GM23338 (cell line): ENCODE measurements at regions not wholly inside any gene's neighbourhood (a gene's known extent, or its start where the extent isn't known, plus 50 kb on each side); places are given as distances from the start of the nearest gene placed in this dataset.

Experiments
- ATAC-seq: fragments of 200-7000 bp; cut with Tn5 transposase; 3 replicates; pipeline ENCODE4 v1.9.1; 2020
- DNase-seq: peaks from one replicate; pipeline ENCODE4 v3.0.0-alpha.2; 2015; ENCODE audit warnings: low spot score
- H2AFZ ChIP-seq: fragments of 200-600 bp; sonication (generic); 2 replicates; pipeline ENCODE4 v1.8.0; 2016; ENCODE audit warnings: antibody characterized with exemption, mild to moderate bottlenecking, moderate library complexity
- H3F3A ChIP-seq: fragments of 200-600 bp; sonication (generic); replicated peaks from 2 replicates; pipeline ENCODE4 v1.8.0; 2017; ENCODE audit warnings: antibody characterized with exemption, mixed run types, low read depth
- H3K27ac ChIP-seq: fragments of 200-600 bp; sonication (generic); 2 replicates; pipeline ENCODE4 v1.6.1; 2016; ENCODE audit warnings: low read depth
- H3K27me3 ChIP-seq: fragments of 200-600 bp; sonication (generic); 2 replicates; pipeline ENCODE4 v1.8.0; 2016; ENCODE audit warnings: mild to moderate bottlenecking, mixed run types, moderate library complexity; ENCODE audit not compliant: insufficient read depth
- H3K36me3 ChIP-seq: fragments of 200-600 bp; sonication (generic); 2 replicates; pipeline ENCODE4 v1.8.0; 2016; ENCODE audit warnings: mild to moderate bottlenecking; ENCODE audit not compliant: insufficient read depth
- H3K4me1 ChIP-seq: fragments of 200-600 bp; sonication (generic); 2 replicates; pipeline ENCODE4 v1.8.0; 2016; ENCODE audit warnings: mild to moderate bottlenecking, moderate library complexity; ENCODE audit not compliant: insufficient read depth
- H3K4me2 ChIP-seq: fragments of 200-600 bp; sonication (generic); 2 replicates; pipeline ENCODE4 v1.7.1; 2017; ENCODE audit warnings: mixed run types
- H3K4me3 ChIP-seq: fragments of 200-600 bp; sonication (generic); 2 replicates; pipeline ENCODE4 v1.6.1; 2016; ENCODE audit warnings: mixed run types
- H3K79me2 ChIP-seq: fragments of 200-600 bp; sonication (generic); replicated peaks from 2 replicates; pipeline ENCODE4 v1.8.0; 2017; ENCODE audit warnings: mild to moderate bottlenecking; ENCODE audit not compliant: insufficient read depth
- H3K9me2 ChIP-seq: fragments of 200-600 bp; sonication (generic); 2 replicates; pipeline ENCODE4 v1.8.0; 2017; ENCODE audit not compliant: insufficient read depth
- H4K20me1 ChIP-seq: fragments of 200-600 bp; sonication (generic); replicated peaks from 2 replicates; pipeline ENCODE4 v1.8.0; 2017; ENCODE audit warnings: mild to moderate bottlenecking; ENCODE audit not compliant: insufficient read depth
- H3K27ac Mint-ChIP-seq: 2 replicates; pipeline ENCODE4 v1.8.0; 2020; ENCODE audit warnings: inconsistent platforms, mild to moderate bottlenecking, moderate library complexity, mixed read lengths
- H3K27me3 Mint-ChIP-seq: 3 replicates; pipeline ENCODE4 v1.8.0; 2022; ENCODE audit warnings: low read depth, mild to moderate bottlenecking, moderate library complexity, mixed read lengths, inconsistent platforms; ENCODE audit not compliant: insufficient read depth, poor library complexity
- H3K36me3 Mint-ChIP-seq: 3 replicates; pipeline ENCODE4 v1.8.0; 2021; ENCODE audit warnings: low read depth, mild to moderate bottlenecking, inconsistent platforms, moderate library complexity, mixed read lengths
- H3K4me1 Mint-ChIP-seq: 3 replicates; pipeline ENCODE4 v1.8.0; 2020; ENCODE audit warnings: mild to moderate bottlenecking, inconsistent platforms, mixed read lengths
- H3K4me3 Mint-ChIP-seq: 3 replicates; pipeline ENCODE4 v1.8.0; 2021; ENCODE audit warnings: moderate library complexity, mild to moderate bottlenecking, inconsistent platforms, mixed read lengths
- H3K9me3 Mint-ChIP-seq: 3 replicates; pipeline ENCODE4 v1.8.0; 2020; ENCODE audit warnings: moderate library complexity, mild to moderate bottlenecking, inconsistent platforms, mixed read lengths
- CREB1 ChIP-seq: fragments of 250-450 bp; sonication (Bioruptor Pico); IDR thresholded peaks from 2 replicates; pipeline ENCODE4 v1.5.0; 2020; ENCODE audit warnings: low read depth, mild to moderate bottlenecking, moderate library complexity
- CTCF ChIP-seq, 2 experiments: fragments of 200-600 bp in 1 of 2; sonication (generic) in 1 of 2; conservative IDR thresholded peaks; 2 replicates each; pipeline versions ENCODE4 v1.5.1 to v1.6.1; 2016 to 2017; ENCODE audit warnings: antibody characterized with exemption in 2 of 2, low read depth in 2 of 2, mild to moderate bottlenecking in 2 of 2, moderate library complexity in 1 of 2
- ETS1 ChIP-seq: IDR thresholded peaks from 2 replicates; pipeline ENCODE4 v1.6.1; 2016; ENCODE audit warnings: antibody characterized with exemption
- EZH2 ChIP-seq: fragments of 200-600 bp; sonication (generic); IDR thresholded peaks from one replicate; pipeline ENCODE4 v1.8.0; 2017; ENCODE audit warnings: antibody characterized with exemption, mild to moderate bottlenecking, low read depth; ENCODE audit not compliant: unreplicated experiment
- EZH2phosphoT487 ChIP-seq: fragments of 200-600 bp; sonication (generic); IDR thresholded peaks from one replicate; pipeline ENCODE4 v1.8.1; 2018; ENCODE audit warnings: antibody characterized with exemption; ENCODE audit not compliant: unreplicated experiment
- JUNB ChIP-seq: IDR thresholded peaks from one replicate; pipeline ENCODE4 v1.6.1; 2016; ENCODE audit warnings: antibody characterized with exemption; ENCODE audit not compliant: unreplicated experiment
- NANOG ChIP-seq: IDR thresholded peaks from 2 replicates; pipeline ENCODE4 v1.6.1; 2016; ENCODE audit warnings: antibody characterized with exemption, borderline replicate concordance
- POLR2AphosphoS5 ChIP-seq: IDR thresholded peaks from 2 replicates; pipeline ENCODE4 v1.6.1; 2016; ENCODE audit warnings: antibody characterized with exemption, low read depth
- REST ChIP-seq: IDR thresholded peaks from one replicate; pipeline ENCODE4 v1.6.1; 2018; ENCODE audit warnings: antibody characterized with exemption; ENCODE audit not compliant: unreplicated experiment
- STAT1 ChIP-seq: IDR thresholded peaks from one replicate; pipeline ENCODE4 v1.6.1; 2016; ENCODE audit warnings: antibody characterized with exemption; ENCODE audit not compliant: unreplicated experiment
- ZNF114 ChIP-seq: fragments of 250-450 bp; sonication (Bioruptor Pico); IDR thresholded peaks from 2 replicates; pipeline ENCODE4 v1.5.0; 2020; ENCODE audit warnings: mild to moderate bottlenecking, moderate library complexity
- ZNF331 ChIP-seq: fragments of 250-450 bp; sonication (Bioruptor Pico); IDR thresholded peaks from 2 replicates; pipeline ENCODE4 v1.5.0; 2020; ENCODE audit warnings: low read depth, mild to moderate bottlenecking, moderate library complexity
- ZNF462 ChIP-seq: fragments of 250-450 bp; sonication (Bioruptor Pico); IDR thresholded peaks from 2 replicates; pipeline ENCODE4 v1.5.0; 2020; ENCODE audit warnings: mild to moderate bottlenecking, moderate library complexity

GRCh38 chr2:129667577-129667976 lies 311.9 kb upstream of the RAB6C start:
- Histone ChIP-seq H3K4me1 (no peaks in the 10 kb centered on the region), H3K79me2 (no peaks in the 10 kb centered on the region), H2AFZ (no peak overlapping the region), H3K4me3 (no peak overlapping the region), H3F3A (no peaks in the 10 kb centered on the region), H3K4me2 (no peak overlapping the region), H3K36me3 (no peaks in the 10 kb centered on the region), H3K9me2 (no peaks in the 10 kb centered on the region), H4K20me1 (no peaks in the 10 kb centered on the region), H3K27ac (no peak overlapping the region), H3K27me3 (no peaks in the 10 kb centered on the region)
- ATAC-seq (no peak), DNase-seq (no peak)
- Mint-ChIP-seq H3K27ac (no peak overlapping the region), H3K27me3 (no peaks in the 10 kb centered on the region), H3K4me3 (no peak overlapping the region), H3K4me1 (no peaks in the 10 kb centered on the region), H3K36me3 (no peaks in the 10 kb centered on the region), H3K9me3 (peaks cover 2% of the 10 kb centered on the region; the same call in 2 of the 3 replicates)
- TF ChIP-seq ZNF331 (no peak), STAT1 (no peak), EZH2 (no peak), JUNB (no peak), ZNF114 (CRISPR knock-in tag) (no peak), CTCF (conservative IDR thresholded peaks at IDR 0.05; ENCODE audit: low read depth in 2 of 2) (no peak), POLR2AphosphoS5 (no peak), NANOG (no peak), ZNF462 (CRISPR knock-in tag) (no peak), ETS1 (no peak), EZH2phosphoT487 (no peak), CREB1 (CRISPR knock-in tag) (no peak), REST (no peak)
